GM21717 (cell line): ENCODE measurements at regions not wholly inside any gene's neighbourhood (a gene's known extent, or its start where the extent isn't known, plus 50 kb on each side); places are given as distances from the start of the nearest gene placed in this dataset.

Experiments used
- ATAC-seq: cut with Tn5 transposase; IDR thresholded peaks from one replicate; pipeline ENCODE4 v1.9.1; 2021; ENCODE audit warnings: mild to moderate bottlenecking, moderate library complexity; ENCODE audit not compliant: unreplicated experiment

DNA sequence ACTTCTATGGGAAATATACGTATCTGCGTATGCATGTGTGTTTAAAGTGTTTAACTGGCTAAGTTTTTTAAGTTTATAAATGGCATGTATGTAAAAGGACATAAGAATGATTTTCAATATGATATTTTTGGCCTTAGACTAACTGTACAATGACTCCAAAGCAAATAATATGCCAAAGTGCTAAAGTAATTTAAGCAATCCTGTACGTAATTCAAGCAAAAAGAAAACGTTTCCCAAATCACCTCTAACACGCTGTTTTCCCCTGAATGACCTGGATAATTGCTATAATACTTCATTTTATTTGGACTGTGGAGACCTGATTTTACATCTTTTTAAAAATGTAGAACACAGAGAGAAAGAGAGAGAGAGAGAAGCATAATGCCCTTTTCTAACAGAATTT is 183.0 kb upstream of the HAND2 start:
- ATAC-seq: no peak

GRCh38 chr4:173707658-173708419 is 177.8 kb upstream of the HAND2 start:
- ATAC-seq: no peak

GRCh38 chr4:173704201-173704600 is 174.2 kb upstream of the HAND2 start:
- no peak for ATAC-seq

- ATAC-seq: no peak
Observed at GRCh38 chr4:173703021-173703420, 173.0 kb upstream of the HAND2 start.

DNA sequence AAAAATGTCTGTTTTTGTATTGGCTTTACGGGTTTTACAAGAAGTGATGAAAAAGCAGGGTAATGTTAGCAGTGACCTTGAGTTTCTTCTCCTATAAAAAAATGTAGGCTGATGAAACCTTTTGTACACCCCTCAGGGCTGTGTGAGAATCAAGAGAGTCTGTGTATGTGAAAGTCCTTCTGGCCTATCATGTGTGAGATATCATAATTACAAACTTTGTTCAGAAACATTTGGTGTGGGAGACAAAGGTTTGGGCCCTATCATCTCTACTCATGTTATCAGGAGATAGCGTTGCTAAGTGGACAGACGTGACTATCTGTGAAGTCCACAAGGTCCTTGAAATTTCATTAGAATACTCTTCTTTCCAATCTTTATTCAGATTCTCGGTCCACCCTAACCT is 170.6 kb upstream of the HAND2 start:
- no peak for ATAC-seq

DNA sequence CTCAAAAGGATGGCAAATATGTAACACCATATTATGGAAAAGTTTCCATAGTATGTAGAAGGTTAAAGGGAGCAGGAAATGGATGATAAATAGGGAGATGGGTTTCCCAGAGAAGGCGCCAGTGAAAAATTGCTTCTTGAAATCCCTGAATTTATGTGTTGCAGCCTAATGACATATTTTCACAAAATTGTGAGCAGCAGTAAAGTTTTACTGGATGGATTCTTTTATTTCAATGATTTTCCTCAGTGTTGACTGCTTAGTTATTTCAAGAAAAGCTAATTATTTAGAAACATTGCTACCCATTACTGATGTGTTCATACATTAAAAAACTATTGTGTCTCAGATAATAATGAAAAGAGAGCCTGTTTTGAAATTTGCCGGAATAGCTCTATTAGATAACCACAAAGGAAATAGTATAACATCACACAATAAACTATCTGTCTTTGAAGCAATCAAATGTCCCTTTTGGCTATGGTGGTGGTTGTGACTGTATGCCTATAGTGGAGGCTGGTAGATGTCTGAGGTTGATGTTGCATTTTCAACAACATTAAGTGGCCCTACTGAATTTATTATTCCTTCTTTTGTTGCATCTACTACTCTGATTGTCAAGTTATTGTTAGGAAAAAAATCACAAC is 169.9 kb upstream of the HAND2 start:
- no peak for ATAC-seq

DNA sequence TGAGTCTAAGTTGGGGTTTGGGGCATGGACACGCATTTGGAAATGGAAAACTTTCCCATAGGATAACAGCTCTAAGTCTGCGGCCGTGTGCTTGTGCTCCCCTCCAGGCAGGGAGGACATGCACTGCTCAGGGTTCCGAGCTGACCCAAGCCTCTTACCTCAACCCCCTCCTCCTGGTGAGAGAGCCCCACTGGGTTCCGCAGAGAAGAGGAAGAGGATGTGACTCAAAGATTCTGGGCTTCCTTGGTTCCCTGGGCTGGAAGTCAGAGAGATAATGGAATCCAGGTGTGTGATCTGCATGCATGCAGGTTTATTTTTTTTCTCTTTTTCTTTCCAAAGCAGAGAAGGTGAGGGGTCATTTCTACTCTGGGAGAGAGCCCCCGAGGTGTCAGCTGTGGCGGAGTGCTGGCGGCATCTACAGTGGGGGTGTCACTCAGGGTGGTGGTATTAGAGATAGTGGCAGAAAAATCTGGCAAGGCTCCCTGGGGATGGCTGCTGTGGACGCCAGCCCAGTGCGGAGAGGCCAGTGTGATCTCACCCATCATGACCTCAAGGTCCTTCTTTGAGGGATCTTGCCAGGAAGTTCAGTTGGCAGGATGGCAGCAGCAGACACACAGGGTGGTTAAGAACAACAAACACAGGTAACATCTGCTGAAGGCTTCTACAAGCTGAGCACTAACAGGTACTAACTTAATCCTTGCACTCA is 168.7 kb upstream of the HAND2 start:
- no peak for ATAC-seq

- ATAC-seq: no peak
Observed at GRCh38 chr4:173697840-173698239, 167.8 kb upstream of the HAND2 start.

DNA sequence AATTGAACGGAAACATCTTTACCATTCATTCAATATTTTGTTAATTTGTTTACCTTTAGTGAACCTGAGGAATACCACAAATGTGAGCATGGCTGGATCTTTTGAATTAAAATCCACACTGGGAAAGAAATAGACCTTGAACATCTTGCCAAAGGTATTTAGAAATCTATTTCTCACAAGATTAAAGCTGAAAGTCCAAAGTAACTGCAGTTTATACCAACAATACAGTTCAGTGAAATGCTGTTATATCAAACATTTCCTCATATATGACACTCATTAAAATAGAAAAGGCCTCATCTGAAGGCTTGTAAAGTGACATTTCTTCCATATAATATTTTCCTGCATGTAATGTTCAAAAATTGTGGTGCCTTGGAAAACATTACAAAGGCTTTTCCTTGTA is 166.5 kb upstream of the HAND2 start:
- ATAC-seq: no peak

GRCh38 chr4:173696011-173696410 is 166.0 kb upstream of the HAND2 start:
- ATAC-seq: no peak

GRCh38 chr4:173685831-173686210 is 155.8 kb upstream of the HAND2 start:
- no peak for ATAC-seq

GRCh38 chr4:173685165-173685830 is 155.3 kb upstream of the HAND2 start:
- no peak for ATAC-seq

DNA sequence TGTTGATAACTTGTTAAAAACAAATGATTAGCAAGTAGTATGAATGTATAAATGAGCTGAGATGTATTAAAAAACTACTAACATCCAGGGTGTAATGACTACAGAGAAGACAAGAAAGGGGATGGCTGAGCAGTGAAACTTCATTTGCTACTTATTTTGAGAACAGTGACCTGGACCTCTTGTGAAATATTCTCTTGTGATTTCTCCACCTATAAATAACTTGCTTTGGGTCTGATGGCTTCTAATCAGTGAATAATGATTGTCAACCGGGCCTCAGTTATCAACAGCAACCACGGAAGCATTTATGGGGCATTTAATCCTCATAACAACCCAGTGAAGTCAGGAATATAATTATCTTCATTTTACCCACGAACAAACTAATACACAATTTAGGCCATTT is 154.2 kb upstream of the HAND2 start:
- ATAC-seq: no peak

DNA sequence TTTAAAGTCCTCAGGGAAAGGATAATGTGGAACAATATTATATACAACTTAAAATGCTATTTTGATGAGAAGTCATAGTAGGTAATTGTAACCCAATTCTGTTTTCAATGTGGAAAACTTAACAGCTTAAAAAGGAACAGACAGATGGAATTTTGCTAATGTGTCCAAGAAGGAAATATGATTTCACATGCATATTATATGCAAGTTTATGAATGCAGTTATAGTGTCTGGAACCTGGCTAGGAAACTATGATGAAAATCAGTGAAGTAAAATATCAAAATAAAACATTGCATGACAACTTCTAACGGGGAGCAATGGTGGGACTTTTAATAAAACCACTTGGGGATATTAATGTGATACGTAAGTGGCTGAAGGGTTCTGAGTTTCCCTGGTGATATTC is 152.6 kb upstream of the HAND2 start:
- ATAC-seq: no peak

DNA sequence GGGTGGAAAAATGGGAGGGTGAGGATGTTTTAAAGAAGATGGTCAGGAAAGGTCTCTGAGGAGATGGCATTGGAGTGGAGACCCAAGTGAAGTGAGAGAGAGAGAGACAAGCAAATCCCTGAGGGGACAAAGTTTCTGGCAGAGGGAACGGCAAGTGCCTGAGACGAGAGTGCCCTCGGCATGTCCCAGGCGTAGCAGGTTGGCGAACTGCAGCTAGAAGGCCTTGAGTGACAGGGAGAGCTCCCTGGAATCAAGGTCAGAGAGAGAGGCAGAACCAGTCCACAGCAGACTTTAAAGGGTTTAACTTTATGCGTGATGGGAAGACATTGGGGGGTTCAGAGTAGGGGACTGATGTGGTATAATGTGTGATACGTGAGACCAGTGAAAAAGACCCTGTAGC is 150.2 kb upstream of the HAND2 start:
- no peak for ATAC-seq

DNA sequence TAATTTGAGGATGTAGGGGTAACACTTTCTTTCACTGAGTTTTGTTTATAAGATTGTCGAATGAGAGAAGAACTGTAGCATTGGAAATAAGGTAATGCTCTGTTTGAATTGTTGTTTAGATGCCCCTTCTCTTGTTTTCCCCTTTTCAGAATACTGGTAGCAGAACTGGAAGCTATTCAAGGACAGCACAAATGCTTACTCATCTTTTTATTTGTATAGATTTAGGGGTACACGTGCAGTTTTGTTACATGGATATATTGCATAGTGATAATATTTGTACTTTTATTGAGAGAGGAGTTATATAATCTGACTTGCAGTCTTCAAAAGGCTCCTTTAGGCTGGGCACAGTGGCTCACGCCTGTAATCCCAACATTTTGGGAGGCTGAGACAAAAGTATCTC is 145.4 kb upstream of the HAND2 start:
- ATAC-seq: no peak

DNA sequence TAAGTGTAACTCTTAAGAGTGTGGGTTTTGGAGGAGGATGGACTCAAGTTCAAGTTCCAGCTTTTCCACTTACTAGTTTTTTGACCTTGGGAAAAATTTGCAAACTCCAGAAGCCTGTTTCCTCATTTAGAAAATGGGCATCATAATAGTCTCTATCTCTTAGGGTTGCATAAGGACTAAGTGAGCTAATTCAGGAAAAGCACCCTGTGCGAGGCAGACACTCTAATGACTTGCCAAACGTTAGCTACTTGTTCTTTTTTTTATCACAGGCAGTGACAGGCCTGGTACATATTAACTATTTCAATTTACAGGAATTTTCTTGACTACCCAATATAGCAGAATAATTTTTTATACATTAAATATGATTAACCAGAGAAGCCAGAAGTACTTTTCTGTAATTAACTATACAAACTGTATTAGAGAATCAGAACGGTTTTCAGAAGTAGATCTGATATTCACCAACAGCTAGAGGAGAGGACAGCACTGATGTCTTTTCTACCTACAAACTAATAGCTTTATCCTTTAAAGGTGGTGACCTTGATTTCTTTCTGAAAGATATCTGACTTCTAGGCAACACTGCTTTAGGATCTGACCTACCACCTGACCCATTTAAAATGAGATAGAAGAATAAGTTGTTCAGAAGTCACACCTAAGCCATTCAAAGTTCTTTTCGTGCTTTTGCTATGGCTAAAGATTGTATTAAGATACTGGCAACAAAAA is 139.6 kb upstream of the HAND2 start:
- ATAC-seq: no peak

- ATAC-seq: no peak
Observed at GRCh38 chr4:173661001-173661400, 131.0 kb upstream of the HAND2 start.

- ATAC-seq: no peak
Observed at GRCh38 chr4:173656898-173657297, 126.9 kb upstream of the HAND2 start.

- no peak for ATAC-seq
Observed at GRCh38 chr4:173652283-173652931, 122.4 kb upstream of the HAND2 start.
